ENCODE measurements at regions not wholly inside any gene's neighbourhood (a gene's known extent, or its start where the extent isn't known, plus 50 kb on each side); places are given as distances from the start of the nearest gene placed in this dataset.

GRCh38 chr1:229810140-229810539 is 184.1 kb downstream of the URB2 start:
- TF ChIP-seq CTCF (optimal IDR thresholded peaks at IDR 0.05 in 1 of 3, IDR thresholded peaks at IDR 0.05 in 1 of 3, conservative IDR thresholded peaks at IDR 0.05 in 1 of 3; ENCODE audit: extremely low read depth in 1 of 3, insufficient read depth in 2 of 3, low read length in 3 of 3): no peak
- no peak for TF ChIP-seq EZH2 (IDR thresholded peaks at IDR 0.05; ENCODE audit: low read length)

All from keratinocyte (primary cell).